Fibroblast of skin of right quadriceps (primary cell): ENCODE measurements at regions not wholly inside any gene's neighbourhood (a gene's known extent, or its start where the extent isn't known, plus 50 kb on each side); places are given as distances from the start of the nearest gene placed in this dataset.
A peak's percentile ranks its signal among the peaks of the same experiment; 100 is the strongest.

Experiments
- DNase-seq: peaks from one replicate; pipeline ENCODE4 v3.0.0-alpha.2; 2013

GRCh38 chr7:1286946-1287645, 54.4 kb downstream of the UNCX start:
- DNase-seq = no peak

GRCh38 chr7:1287752-1288201, 55.1 kb downstream of the UNCX start:
- no peak for DNase-seq

GRCh38 chr7:1288390-1288995, 55.8 kb downstream of the UNCX start:
- no peak for DNase-seq

GRCh38 chr7:1288996-1289551, 56.4 kb downstream of the UNCX start:
- no peak for DNase-seq

GRCh38 chr7:1289666-1290025, 57.0 kb downstream of the UNCX start:
- no peak for DNase-seq

- DNase-seq = peak; percentile 31
These were observed 57.5 kb downstream of the UNCX start for GRCh38 chr7:1290026-1290678.

GRCh38 chr7:1290679-1291356, 58.1 kb downstream of the UNCX start:
- DNase-seq = peak; percentile 59

GRCh38 chr7:1291357-1291689, 58.7 kb downstream of the UNCX start:
- no peak for DNase-seq

GRCh38 chr7:1291845-1292765, 59.4 kb downstream of the UNCX start:
- no peak for DNase-seq

GRCh38 chr7:1292972-1293830, 60.5 kb downstream of the UNCX start:
- no peak for DNase-seq

- DNase-seq = no peak
These were observed 61.3 kb downstream of the UNCX start for GRCh38 chr7:1293950-1294411.

- no peak for DNase-seq
These were observed 63.2 kb downstream of the UNCX start for GRCh38 chr7:1295776-1296355.

GRCh38 chr7:1296356-1296981, 63.8 kb downstream of the UNCX start:
- DNase-seq = no peak

- no peak for DNase-seq
These were observed 64.6 kb downstream of the UNCX start for GRCh38 chr7:1297017-1297960.

GRCh38 chr7:1298051-1298930, 65.6 kb downstream of the UNCX start:
- no peak for DNase-seq

- DNase-seq = no peak
These were observed 66.5 kb downstream of the UNCX start for GRCh38 chr7:1298931-1299885.

- DNase-seq = no peak
These were observed 67.5 kb downstream of the UNCX start for GRCh38 chr7:1300206-1300605.
